ENCODE measurements at regions not wholly inside any gene's neighbourhood (a gene's known extent, or its start where the extent isn't known, plus 50 kb on each side); places are given as distances from the start of the nearest gene placed in this dataset.

DNA sequence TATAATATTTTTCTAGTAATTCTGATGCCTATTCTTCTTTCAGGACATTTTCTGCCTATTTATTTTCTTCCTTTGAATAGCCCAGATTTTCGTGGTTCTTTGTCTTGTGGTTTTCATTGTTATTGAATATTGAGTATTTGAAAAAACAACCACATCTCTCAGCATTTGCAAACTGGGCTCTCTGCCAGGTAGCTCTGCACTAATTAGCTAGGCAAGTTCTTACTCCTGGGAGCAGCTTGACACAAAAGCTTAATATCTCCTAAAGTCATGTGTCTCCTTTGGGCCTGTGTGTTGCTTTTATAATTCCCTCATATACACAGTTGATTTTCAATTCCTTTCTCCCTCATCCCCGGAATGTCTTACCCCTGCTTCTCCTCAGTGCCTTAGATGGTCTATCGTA is 413.5 kb upstream of the GRIA3 start:
- peak; percentile 1 for DNase-seq (ENCODE audit: low read depth)

DNA sequence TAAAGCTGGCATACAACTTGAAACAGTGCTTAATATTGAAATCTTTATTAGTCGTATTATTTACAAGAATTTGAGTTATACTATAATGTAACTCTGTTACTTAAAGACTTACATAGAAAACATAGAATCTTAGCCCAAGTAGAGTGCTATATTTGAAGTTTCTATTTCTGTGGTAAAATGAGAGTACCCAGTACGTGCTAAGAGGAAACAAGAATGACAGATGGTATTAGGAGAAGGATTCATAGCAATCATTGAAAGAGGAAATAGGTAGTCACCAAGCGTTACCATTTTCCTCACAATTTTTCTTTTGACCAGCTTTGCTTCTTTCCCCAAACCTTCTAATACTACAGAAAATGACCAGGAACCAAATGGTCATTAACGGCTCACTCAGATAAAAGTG is 412.1 kb upstream of the GRIA3 start:
- no peak for DNase-seq (ENCODE audit: low read depth)

DNA sequence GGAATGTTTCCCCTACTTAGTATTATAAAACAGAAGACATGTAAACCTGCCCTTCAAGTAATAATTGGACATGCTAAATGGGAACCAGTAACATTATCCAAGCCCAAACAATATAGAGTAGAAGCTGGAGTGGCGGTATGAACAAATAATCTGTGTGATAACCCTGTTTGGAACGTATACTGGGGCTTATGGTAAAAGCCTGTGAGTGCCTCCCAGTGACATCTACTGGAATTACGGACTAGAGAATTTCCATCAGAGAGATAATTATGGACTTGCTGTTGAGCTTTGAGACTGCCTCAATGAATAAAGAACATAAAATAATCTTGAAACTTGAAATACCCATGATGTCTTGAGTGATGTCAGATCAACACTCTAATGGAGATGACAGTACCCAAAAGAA is 406.3 kb upstream of the GRIA3 start:
- no peak for DNase-seq (ENCODE audit: low read depth)

DNA sequence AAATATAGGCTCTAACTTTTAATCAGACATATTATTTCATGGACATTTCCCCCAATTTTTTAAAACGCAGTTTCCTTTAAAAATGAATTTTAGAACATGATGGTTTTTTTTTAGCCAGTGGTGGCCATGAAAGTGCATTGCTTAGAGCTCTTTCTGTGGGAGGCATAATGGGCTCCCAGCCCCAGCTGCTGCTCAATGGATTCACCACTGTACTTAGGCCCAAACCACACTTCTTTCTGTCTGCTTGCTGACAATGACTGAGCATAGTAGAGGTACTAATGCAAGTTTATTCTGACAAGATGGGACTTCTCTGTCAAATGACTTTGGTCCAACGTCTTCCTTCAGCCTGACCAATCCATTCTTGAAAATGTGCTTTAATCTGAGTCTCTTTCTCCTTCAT is 400.2 kb upstream of the GRIA3 start:
- no peak for DNase-seq (ENCODE audit: low read depth)

DNA sequence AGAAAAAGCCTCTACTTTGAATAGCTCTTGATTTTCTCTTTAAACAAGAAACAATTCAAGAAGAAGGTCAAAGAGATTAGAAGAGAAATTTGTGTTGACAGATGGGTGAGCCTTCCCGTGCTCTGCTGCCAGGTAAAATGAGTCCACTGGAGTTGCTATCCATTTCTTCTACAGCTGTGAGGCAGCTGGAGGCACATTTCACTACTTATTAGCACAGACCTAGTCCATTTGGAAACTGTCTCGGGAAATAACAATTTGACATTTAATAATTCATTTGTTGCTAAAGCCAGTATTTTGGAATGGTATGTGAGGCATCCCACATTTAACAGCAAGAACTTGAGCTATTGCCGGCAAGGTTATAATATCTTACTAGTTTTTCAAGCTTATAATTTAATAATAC is 396.8 kb upstream of the GRIA3 start:
- no peak for DNase-seq (ENCODE audit: low read depth)

DNA sequence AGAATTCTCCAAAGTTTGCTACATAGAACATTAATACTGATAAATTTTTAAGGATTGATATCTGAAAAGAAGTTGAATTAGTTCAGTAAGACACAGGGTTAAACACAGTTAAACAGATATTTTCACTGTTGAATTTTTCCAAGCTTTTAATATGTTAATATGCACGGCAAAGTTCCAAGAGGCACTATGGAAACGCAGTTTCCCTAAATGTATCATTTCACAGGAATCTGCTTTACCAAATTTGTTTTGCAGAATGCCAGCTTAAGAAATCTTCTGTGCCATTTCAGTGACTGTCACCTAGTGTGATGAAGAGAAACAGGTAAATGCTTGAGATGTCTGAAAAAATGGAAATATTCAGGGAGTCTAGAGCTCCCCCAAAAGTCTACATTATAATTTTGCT is 395.9 kb upstream of the GRIA3 start:
- no peak for DNase-seq (ENCODE audit: low read depth)

DNA sequence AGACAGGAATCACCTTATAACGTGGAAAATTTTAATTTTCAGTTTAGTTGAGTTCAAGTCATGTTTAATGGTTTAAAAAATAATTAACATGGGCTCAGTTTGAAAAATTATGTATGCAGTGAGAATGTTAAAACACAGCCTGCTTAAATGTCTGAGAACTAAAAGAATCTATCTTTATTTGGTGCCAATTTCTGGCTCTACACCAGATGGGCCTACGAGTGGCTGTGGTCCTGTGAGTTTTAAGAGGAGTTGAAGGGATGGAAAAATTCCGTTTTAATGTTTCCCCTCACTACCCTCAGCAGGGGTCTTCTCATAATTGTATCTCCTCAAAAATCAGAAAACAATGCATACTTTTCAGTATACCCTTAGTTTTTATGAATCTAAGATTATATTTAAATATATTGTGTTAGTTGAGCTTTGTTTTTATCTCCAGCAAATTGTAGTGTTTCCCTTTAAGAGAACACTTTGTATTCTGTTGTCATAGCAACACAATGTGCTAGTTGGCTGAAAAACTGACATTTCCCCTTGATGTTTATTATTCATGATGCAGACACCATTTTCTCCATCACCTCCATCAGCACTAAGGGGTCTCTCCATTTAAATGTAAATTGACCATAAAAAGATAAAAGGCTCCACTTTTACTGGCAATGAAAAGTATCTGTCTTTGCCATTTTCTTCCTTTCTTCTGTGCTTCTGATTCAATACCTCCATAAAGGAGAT is 393.5 kb upstream of the GRIA3 start:
- DNase-seq (ENCODE audit: low read depth): no peak

DNA sequence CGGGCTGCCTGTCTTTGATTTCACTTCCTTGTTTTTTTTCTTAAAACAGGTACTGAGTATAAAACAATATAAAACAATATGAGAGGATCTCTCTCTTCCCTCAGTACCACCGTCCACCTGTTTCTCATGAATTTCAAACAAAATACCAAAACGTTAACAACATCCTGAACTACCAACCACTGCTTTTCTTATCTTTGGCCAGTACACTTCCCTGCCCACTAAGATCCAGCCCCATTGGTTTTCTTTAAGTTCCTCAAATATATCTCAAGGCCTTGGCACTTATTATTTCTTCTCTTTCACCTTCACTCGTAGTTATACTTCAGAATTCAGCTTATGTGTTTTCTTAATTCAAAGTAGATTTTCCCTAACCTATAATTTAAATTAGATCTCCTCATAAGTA is 370.2 kb upstream of the GRIA3 start:
- no peak for DNase-seq (ENCODE audit: low read depth)

DNA sequence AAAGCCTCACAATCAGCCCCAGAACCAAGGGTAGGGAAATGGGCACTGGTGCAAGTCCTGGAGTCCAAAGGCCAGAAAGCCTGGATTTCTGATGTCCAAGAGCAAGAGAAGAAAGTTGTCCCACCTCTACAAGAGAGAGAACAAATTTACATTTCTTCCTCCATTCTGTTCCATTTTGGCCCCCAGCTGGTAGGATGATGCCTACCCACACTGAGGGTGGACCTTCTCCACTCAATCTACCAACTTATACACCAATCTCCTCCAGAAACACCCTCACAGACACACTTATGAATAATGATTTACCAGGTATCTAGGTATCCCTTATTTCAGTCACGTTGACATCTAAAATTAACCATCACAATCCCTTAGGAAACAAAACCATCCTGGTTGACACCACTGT is 367.8 kb upstream of the GRIA3 start:
- no peak for DNase-seq (ENCODE audit: low read depth)

DNA sequence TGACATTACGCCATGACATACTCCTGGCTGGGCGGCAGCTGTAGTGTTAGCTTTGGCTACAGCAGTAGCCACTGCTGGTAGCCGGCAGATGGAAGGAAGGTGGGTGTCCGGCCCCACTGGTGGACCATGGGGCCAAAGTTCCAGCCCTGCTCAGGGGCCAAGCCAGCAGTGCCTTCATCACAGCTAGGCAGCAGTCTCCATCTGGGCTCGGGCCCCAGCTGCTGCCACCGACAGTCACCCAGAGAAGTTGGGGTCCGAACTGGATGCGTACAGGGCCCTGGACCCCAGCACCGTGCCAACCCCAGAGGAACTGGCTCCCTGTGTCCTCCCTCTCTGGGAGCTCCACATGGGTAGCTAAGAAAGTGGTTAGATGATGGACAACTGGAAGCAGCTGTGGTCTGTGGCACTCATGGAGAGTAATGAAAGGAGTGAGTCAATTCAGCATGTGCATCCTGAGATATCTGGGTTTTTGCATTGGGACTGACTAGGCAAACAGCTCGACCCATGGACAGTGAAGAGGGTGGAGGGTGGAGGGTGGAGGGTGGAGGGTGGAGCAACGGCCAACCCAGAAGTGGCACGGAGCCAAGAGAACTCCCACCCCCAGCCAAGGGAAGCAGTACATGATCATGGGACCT is 366.6 kb upstream of the GRIA3 start:
- no peak for DNase-seq (ENCODE audit: low read depth)

DNA sequence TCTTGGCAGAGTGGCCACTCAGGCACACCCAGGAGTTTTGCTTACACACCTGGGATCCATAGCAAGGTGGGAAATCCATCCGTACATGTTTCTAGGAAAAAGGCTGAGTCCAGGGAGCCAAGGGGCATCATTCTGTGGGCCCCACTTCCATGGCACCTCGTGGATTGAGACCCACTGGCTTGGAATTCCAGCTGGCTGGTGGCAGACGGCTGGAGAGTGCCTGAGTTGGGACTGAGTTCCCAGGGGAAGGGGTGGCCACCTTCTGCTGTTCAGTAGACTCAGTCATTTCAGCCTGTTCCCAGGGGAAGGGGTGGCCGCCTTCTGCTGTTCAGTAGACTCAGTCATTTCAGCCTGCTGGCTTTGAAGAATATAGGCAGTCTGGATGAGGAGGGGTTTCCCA is 366.0 kb upstream of the GRIA3 start:
- no peak for DNase-seq (ENCODE audit: low read depth)

DNA sequence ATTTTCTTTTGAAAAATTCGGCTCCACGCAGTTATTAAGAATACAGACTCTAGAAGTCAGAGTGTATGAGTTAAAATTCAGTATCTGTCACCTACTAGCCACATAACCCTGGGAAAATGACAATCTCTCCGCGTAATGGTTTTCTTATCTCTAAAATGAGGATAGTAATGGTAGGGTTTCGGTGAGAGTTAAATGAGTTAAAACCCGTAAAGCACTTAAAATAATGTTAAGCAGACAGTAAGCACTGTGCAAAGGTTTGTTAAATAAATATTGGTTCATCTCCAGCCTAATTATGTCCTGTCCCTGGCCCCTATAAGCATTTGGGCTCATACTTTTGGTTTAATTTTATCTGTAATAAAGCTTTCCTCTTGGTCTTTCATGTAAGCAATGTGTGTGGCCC is 350.8 kb upstream of the GRIA3 start:
- no peak for DNase-seq (ENCODE audit: low read depth)

DNA sequence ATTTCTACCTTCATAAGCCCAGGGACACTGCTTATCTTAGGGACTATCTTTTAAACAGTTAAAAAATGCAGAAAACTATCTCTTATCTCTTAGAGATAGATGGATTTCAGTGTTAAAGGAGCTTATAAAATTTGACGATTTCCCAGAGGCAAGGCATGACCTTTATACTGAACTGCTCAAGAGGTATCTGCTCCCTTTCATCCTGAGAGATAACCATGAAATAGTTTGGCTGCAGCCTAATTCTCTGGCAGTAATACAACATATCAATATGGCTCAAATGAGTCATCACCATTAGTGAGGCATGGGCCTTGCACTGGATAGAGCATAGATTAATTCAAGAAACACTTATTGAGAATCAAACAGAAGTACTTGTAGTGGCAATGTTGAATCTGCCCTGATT is 348.2 kb upstream of the GRIA3 start:
- no peak for DNase-seq (ENCODE audit: low read depth)

DNA sequence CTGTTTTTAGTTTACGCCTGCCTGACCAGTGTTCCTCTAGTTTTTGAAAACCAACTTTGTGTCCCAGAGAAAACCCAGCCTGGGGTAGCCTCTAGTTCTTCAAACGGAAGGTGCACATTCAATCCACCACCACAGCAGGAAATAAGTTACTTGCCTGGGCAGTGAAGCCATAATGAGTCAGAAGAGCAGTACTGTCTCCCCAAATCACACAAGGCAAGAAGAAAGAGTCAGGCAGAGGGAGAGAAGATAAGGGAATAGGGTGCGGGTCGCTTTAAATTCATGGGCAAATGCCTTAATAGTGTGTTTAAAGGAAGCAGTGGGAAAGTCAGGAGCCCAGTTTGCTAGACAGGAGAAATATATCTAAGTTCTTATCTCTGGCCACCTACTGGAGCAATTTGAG is 333.8 kb upstream of the GRIA3 start:
- DNase-seq (ENCODE audit: low read depth): no peak

DNA sequence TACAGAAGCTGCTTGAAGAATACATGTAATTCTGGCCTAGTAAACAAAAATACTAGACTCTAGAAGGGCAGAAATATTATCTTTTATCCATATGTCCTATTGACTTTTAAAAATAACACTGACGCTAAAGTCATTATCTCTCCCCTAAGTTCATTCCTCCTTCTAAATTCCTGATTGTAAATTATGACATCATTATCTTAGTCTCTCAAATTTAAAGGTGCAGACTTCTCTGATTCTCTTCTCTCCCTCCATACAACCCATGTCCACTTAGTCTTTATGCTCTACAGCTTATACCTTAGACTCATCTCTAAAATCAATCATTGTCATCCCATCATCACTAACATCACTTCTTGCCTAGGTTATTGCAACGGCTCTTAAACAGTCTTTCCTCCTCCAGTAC is 327.9 kb upstream of the GRIA3 start:
- no peak for DNase-seq (ENCODE audit: low read depth)

DNA sequence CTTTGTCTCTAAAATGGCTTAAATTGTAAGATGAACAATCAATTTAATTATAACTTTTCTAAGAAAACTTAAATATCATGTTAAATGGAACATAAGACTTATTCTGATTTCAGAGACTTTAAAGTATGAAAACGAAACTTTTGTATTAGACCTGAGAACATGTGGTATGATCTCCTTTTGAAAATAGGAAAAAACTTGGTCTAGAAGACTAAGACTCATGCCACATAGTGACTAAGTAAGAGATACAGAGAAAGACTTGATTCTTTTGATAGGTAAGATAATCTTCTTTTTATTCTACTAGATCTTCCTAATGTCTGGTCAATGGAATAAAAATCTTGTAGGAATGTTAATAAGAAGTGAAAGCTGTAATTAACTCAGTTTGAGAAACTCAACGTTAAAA is 326.3 kb upstream of the GRIA3 start:
- DNase-seq (ENCODE audit: low read depth): no peak

DNA sequence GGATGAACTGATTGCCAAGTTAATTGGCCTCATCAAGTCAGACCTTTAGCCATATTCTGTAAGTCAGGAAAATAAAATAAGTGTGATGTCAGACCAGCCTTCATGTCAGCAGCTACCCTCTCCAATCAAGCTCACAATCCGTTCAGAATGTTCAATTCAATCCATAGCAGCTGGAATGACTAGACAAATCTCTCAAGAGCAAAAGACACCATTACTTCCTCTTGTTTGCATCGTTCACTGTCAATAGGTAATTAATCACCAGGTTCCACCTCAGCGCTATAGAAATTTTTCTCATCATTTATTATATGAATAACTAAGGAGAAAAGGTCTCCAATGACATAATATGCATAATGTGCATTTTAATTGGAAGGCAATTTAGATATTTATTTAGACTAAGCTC is 321.0 kb upstream of the GRIA3 start:
- DNase-seq (ENCODE audit: low read depth): no peak

DNA sequence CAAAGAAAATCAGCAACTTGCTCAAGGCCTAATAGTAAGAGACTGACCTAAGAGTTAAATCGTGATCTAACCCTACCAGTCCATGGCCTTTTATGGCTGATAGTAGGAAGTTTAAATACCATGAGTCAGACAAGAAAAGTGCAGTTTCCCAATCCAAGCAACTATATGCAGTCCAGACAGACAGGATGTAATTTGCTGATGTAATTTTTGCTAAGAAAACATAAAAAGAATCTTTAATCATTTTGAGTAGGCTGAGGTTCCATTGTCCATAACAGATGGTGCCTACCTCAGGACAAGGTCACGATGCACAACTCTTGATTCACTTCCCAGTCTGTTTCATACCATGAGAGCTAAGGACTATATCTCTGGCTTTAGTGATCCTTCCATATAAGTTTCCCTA is 317.5 kb upstream of the GRIA3 start:
- DNase-seq (ENCODE audit: low read depth): peak; percentile 46

DNA sequence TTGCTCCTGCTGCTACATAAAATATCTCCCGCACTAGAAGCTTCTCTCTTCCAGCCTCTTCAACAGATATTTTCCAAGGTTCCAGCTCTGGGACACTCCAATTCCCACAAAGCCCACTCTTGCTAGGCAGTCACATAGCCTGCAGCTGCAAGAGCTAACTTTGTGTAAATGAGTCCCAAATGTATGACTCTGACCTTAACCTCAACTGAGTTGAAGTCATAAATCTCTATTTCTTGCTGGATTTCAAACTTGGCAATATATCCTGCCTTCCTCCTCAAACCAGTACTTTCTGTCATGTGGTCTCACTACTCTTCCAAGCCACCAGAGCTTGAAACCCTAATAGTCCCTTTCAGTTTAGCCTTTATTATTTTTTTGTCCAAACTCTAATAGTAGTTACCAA is 315.4 kb upstream of the GRIA3 start:
- DNase-seq (ENCODE audit: low read depth): no peak

DNA sequence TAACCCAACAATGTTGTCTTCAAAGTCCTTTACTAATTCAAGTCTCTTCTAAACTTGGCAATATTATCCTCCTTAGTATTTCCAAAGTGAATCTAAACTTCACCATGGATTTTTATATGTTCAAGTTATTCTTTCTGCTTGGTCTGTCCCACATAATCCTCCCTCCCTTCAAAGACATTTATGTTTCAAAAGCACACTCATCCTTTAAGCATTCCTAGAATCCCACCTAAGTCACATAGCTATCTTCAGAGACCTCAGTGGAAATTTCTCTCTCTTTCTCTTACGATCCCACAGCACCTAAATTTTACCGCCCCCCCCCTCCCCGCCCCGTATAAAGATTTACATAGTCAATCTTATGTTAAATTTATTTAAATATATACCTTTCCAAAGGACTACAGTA is 314.9 kb upstream of the GRIA3 start:
- no peak for DNase-seq (ENCODE audit: low read depth)

DNA sequence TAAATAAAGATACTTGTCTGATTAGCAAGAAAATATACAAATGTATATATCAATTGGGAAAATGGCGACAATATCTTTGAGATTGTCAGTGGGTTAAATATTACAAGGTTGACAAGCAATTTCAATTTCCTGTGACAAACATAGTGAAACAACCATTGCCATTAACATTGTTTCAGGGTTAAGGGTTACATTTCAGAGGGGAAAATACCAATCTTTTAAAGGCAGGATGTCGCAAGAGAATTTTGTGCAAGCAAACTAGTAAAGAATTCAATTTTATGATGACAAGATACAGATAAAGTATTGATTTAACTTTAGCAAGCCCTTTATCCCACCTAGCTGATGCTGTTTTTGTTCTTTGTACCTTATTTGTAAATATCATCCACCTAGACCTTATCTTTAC is 305.8 kb upstream of the GRIA3 start:
- DNase-seq (ENCODE audit: low read depth): no peak

DNA sequence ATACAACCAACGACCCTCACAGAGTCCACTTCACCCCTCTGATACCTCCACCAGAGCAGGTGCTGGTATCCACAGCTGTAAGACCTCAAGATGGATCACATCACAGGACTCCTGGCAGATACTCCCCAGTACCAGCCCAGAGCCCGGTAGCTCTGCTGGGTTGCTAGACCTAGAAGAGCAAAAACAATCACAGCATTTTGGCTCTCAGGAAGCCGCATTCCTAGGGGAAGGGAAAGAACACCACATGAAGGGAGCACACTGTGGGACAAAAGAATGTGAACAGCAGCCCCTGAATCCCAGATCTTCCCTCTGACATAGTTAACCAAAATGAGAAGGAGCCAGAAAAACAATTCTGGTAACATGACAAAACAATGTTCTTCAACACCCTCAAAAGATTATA is 303.1 kb upstream of the GRIA3 start:
- no peak for DNase-seq (ENCODE audit: low read depth)

DNA sequence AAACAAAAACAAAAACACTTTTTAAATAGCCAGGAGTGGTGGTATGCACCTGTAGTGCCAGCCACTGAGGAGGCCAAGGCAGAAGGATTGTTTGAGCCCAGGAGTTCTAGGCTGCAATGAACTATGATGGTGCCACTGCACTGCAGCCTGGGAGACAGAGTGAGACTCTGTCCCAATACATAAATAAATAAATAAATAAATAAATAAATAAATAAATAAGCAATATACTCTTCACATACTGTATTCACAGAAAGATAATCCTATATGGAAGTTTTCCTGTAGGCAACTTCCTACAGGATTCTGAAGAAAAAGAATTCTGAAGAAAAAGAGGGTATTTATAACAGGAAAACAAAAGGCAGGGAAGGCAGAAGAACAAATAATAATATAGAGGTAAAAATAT is 293.3 kb upstream of the GRIA3 start:
- DNase-seq (ENCODE audit: low read depth): no peak

DNA sequence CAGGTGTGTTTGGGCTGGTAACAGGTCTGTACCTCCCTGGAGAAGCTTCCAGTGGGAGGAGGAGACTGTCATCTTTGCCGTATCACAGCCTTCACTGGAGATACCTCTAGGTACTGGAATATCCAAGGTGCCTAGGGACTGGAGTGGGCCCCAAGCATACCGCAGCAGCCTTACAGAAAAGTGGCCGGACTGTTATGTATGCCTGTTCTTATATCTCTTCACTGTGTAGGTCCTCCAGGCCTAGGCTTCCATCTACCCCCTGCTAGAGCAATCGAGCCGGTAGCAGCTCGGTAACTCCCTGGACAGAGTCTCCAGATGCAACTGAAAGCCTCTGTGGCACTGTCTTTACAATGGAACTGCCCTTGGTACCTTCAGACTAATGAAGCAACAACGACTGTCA is 277.4 kb upstream of the GRIA3 start:
- no peak for DNase-seq (ENCODE audit: low read depth)
